ENCODE measurements at regions not wholly inside any gene's neighbourhood (a gene's known extent, or its start where the extent isn't known, plus 50 kb on each side); places are given as distances from the start of the nearest gene placed in this dataset.
"Not testable (repeated sequence)": the region's sequence is repeated elsewhere in the genome, so short reads cannot be mapped to it uniquely, and the experiment has no call there.

- not testable (repeated sequence) for TF ChIP-seq POLR2A, POLR2AphosphoS5 (IDR thresholded peaks at IDR 0.05; ENCODE audit: low read depth, low read length)
Measured at GRCh38 chr7:32793053-32793452, 98.5 kb downstream of the KBTBD2 start.
